HG02588 (cell line): ENCODE measurements at regions not wholly inside any gene's neighbourhood (a gene's known extent, or its start where the extent isn't known, plus 50 kb on each side); places are given as distances from the start of the nearest gene placed in this dataset.
"Not testable (repeated sequence)": the region's sequence is repeated elsewhere in the genome, so short reads cannot be mapped to it uniquely, and the experiment has no call there.

ENCODE experiments used
- ATAC-seq: cut with Tn5 transposase; IDR thresholded peaks from one replicate; pipeline ENCODE4 v1.9.1; 2021; ENCODE audit warnings: mild to moderate bottlenecking, moderate library complexity; ENCODE audit not compliant: unreplicated experiment

- ATAC-seq, result no peak
Measured at GRCh38 chr5:89320421-89321277, 437.7 kb upstream of the MEF2C start.

- ATAC-seq, result not testable (repeated sequence)
Measured at GRCh38 chr5:89317838-89318237, 434.9 kb upstream of the MEF2C start.

GRCh38 chr5:89315286-89316100 lies 432.5 kb upstream of the MEF2C start:
- ATAC-seq, result no peak

DNA sequence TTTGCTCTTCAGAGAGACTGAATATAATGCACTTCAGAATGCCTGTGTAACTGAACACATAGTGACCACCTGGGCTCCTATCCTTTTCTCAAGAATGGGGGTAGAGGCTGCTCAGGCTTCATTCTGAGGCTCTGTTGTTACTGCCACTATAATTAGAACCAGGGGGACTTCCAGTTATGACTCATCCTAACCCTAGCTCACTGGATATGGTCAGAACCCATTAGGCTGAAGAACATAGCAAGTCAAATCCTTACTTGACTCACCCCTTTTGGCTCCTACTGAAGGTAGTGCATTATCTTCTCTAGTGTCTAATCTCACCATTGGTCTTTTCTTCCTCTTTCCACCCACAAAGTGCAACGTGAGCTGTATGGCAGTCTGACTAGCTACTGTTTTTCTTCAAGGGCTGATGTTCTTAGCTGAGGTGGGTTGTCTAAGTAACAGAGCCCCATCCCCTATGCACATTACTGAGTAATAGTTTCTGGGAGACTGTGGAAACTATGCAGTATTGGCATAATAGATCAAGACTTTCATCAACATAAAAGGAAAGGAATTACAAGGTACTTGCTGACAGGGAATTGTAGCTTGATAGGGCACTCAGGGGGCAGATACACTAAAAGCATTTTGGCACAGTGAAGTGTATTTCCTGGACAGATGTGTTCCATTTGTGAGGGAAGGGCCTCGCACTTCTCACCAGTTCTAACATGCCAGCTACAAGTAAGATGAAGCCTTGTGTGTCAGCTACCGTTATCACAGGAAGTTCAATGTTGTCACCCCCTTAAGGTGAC lies 431.0 kb upstream of the MEF2C start:
- peak; percentile 96 for ATAC-seq

DNA sequence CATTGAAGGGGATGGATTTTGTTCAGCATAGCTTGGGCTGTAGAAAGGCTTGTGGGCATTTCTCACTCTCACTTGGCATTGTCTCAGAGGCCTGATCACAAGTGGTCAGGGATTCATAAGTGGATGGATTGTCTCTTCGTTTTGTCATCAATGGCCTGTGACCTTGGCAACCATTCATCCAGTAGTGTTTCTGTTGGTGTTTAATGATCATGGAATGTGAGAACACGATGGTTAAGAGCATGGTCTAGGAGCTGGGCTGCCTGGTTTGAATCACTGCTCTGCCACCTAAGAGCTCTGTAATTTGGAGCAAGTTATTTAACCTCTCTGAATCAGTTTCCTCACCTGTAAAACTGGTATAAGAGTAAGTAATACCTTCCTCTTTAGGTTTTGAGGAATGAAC lies 430.1 kb upstream of the MEF2C start:
- ATAC-seq, result no peak

- ATAC-seq, result no peak
Measured at GRCh38 chr5:89309268-89309667, 426.3 kb upstream of the MEF2C start.

GRCh38 chr5:89308606-89309040 lies 425.6 kb upstream of the MEF2C start:
- ATAC-seq, result peak; percentile 89

DNA sequence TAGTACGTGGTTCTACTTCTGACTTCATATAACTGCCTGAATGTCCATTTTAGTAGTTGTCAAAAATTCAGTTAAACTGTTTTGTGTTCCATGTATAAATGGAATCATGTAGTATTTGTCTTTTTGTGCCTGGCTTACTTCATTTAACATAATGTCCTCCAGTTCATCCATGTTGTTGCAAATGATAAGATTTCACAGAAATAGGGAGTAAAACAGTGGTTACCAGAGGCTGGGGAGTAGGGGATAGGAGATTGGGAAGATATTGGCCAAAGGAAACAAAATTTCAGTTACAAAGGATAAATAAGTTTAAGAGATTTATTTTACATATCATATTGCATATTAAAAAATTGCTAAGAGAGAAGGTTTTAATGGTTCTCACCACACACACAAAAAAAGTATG lies 425.0 kb upstream of the MEF2C start:
- ATAC-seq, result no peak

GRCh38 chr5:89307141-89307540 lies 424.2 kb upstream of the MEF2C start:
- ATAC-seq, result not testable (repeated sequence)

GRCh38 chr5:89303033-89303480 lies 420.1 kb upstream of the MEF2C start:
- peak; percentile 49 for ATAC-seq

DNA sequence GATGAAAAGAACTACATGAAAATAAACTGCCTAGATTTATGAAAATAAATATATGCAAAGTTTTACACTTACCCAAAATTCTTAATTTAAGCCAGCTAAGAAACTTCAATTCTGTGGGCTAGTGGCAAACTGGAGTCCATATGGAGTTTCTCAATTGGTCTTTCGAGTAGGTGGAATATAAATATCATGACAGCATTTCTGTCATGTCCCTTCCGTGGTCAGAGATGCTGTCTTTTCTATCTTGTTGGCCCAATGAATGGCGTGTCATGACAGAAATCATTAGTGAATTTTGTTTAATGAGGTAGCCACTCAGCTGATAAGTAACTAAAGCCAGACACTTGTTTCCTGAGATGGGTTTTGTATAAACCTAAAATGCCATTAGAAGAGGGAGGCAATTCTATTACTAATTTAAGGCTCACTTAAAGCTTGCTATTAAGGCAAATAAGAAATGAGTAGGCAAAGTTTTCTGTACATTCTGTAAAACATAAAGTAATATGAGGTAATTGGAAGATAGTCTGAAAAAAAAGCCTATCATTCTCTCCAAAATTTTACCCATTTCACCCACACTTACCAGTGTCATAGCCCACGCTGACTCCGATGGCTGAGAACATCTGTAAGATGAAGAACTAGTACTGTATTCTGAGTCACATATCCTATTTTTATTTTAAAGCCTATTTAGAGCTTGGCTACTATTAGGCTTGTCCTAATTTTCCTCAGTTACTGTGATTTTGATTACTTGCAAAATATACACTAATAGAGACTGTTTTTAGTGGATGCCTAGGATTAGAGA lies 419.3 kb upstream of the MEF2C start:
- peak; percentile 29 for ATAC-seq

GRCh38 chr5:89301321-89302025 lies 418.5 kb upstream of the MEF2C start:
- ATAC-seq, result peak; percentile 74

DNA sequence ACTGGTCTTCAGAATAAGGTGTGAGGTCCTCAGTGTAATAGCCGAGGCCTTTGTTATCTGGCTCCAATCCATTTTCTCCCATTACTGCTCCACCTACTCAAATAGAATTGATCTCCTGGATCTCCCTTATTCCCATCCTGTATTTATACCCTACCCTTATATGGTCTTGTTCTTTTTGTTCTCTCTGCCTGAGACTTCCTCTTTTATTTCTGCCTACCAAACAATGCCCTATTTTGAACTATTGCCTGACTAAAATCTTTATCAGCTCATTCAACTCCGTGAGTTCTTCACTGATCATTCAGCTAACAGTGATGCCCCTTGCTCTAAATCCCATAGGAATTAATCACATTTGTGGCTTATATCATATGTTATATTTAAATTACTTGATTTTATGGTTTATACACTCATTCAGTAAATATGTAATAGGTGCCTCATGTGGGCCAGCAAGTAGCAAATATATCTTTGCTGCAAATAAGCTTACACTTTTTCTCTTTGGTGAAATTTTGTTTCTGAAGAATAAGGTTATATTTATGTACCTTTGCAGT lies 417.5 kb upstream of the MEF2C start:
- no peak for ATAC-seq

- no peak for ATAC-seq
Measured at GRCh38 chr5:89299998-89300397, 417.0 kb upstream of the MEF2C start.

DNA sequence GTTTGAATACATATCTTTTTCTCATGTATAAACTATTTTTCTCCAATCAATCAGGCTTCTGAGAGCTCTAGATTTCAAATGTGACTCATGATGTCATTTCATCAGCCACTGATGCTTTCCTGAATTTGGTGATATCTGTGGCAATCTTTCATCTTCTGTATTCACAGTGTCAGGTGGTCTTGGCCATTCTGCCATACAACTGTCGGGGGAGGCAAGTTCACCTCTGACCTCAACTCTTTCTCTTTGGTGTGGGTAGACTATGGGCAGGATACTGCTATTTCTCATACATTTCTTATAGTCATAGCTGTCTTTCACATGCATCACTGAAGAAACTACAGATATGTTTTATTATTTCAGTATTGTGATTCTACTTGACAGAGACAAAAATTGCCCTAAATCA lies 414.1 kb upstream of the MEF2C start:
- no peak for ATAC-seq

GRCh38 chr5:89293810-89294209 lies 410.8 kb upstream of the MEF2C start:
- ATAC-seq, result no peak

- ATAC-seq, result no peak
Measured at GRCh38 chr5:89292487-89292886, 409.5 kb upstream of the MEF2C start.

DNA sequence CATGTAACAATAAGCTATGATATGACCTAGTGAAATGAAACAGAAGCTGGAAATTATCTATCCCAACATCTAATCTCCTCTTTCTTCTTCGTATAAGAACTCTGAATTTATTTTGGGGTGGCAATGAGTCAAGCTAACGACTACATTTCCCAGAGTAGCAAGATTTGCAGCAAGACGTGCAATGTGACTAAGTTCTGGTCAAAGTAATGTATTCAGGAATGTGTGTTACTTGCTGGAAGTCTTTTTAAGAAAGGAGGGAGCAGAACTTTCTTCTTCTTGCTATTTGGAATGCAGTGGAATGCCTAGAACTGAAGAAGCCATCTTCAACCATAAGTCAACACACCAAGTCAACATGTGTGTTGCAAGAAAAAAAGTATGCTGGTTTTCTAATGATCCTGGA lies 406.6 kb upstream of the MEF2C start:
- no peak for ATAC-seq

DNA sequence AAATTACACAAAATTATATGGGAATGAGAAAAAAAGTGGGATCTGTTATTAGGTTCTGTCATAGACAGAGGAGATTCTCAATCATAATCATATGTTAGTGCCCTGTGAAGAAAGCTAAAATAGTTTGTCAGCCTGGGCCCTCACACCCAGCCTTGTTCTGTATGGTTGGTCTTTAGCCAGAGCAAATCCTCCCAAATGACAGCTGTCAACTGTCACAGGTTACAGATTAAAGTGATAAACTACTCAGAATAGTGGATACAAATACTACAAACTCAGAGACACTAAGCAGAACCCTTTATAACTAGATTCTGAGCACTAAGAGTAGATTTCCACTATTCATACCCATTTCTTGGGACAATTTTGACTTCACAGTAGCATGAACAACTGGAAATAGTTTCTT lies 405.0 kb upstream of the MEF2C start:
- no peak for ATAC-seq
